ENCODE measurements at regions not wholly inside any gene's neighbourhood (a gene's known extent, or its start where the extent isn't known, plus 50 kb on each side); places are given as distances from the start of the nearest gene placed in this dataset.
"Not testable (repeated sequence)": the region's sequence is repeated elsewhere in the genome, so short reads cannot be mapped to it uniquely, and the experiment has no call there.

GRCh38 chr10:28085760-28086159, 86.9 kb upstream of the ODAD2 start:
- H3K4me1 ChIP-seq (ENCODE audit: control insufficient read depth in 1 of 2, extremely low read depth in 1 of 2, insufficient read depth in 2 of 2, low read length in 2 of 2); POLR2A ChIA-PET; H3K9me3 ChIP-seq; H3K27ac Mint-ChIP-seq; H3K4me3 Mint-ChIP-seq; H3K27me3 ChIP-seq (replicated peaks in 1 of 2; ENCODE audit: control insufficient read depth in 2 of 2, extremely low read depth in 1 of 2, insufficient read depth in 2 of 2, low read length in 1 of 2); H3K9me3 Mint-ChIP-seq; CTCF ChIA-PET; H3K27ac ChIP-seq (ENCODE audit: low read length); ATAC-seq (replicated peaks in 1 of 4); H3K4me1 Mint-ChIP-seq; DNase-seq; H3K27me3 Mint-ChIP-seq; H3K4me3 ChIP-seq (ENCODE audit: control insufficient read depth in 1 of 2, extremely low read depth in 1 of 2, low read length in 1 of 2): not testable (repeated sequence)
- WGBS (ENCODE audit: insufficient coverage), result no CpG with 5 or more reads among the region's 2 CpGs
- peaks cover 0 to 39% of the 10 kb centered on the region in 2 donors for H3K36me3 ChIP-seq (ENCODE audit: control insufficient read depth in 2 of 2, extremely low read depth in 1 of 2, insufficient read depth in 1 of 2, low read length in 1 of 2)
- peaks cover 71% of the 10 kb centered on the region for H3K36me3 Mint-ChIP-seq

- H3K36me3 ChIP-seq (ENCODE audit: control insufficient read depth in 2 of 2, extremely low read depth in 1 of 2, insufficient read depth in 1 of 2, low read length in 1 of 2), result peaks cover 0 to 31% of the 10 kb centered on the region in 2 donors
- H3K27me3 ChIP-seq (replicated peaks in 1 of 2; ENCODE audit: control insufficient read depth in 2 of 2, extremely low read depth in 1 of 2, insufficient read depth in 2 of 2, low read length in 1 of 2), result no peaks in the 10 kb centered on the region
- WGBS (ENCODE audit: insufficient coverage), result no CpG with 5 or more reads among the region's 2 CpGs
- H3K4me3 ChIP-seq (ENCODE audit: control insufficient read depth in 1 of 2, extremely low read depth in 1 of 2, low read length in 1 of 2), result no peak overlapping the region
- ChIA-PET POLR2A (interaction anchor here in 1 of 2 donors (0.7 kb wide), 1 partner anchor 164 kb away, joined by 5 read pairs; no protein-coding TSS in a partner anchor), CTCF (no interaction called here)
- no peaks in the 10 kb centered on the region for H3K9me3 ChIP-seq
- Mint-ChIP-seq H3K27me3 (no peaks in the 10 kb centered on the region), H3K4me1 (no peaks in the 10 kb centered on the region), H3K9me3 (peaks cover 0 to 5% (median 3%) of the 10 kb centered on the region in 3 donors), H3K4me3 (no peak overlapping the region), H3K36me3 (peaks cover 72% of the 10 kb centered on the region), H3K27ac (no peak overlapping the region)
- no peaks in the 10 kb centered on the region for H3K4me1 ChIP-seq (ENCODE audit: control insufficient read depth in 1 of 2, extremely low read depth in 1 of 2, insufficient read depth in 2 of 2, low read length in 2 of 2)
- ATAC-seq (replicated peaks in 1 of 4) (no peak), DNase-seq (no peak)
- H3K27ac ChIP-seq (ENCODE audit: low read length), result no peak overlapping the region
Measured at GRCh38 chr10:28082885-28083284, 84.0 kb upstream of the ODAD2 start.

- no peaks in the 10 kb centered on the region for H3K27me3 ChIP-seq (replicated peaks in 1 of 2; ENCODE audit: control insufficient read depth in 2 of 2, extremely low read depth in 1 of 2, insufficient read depth in 2 of 2, low read length in 1 of 2)
- peaks cover 0 to 5% (median 3%) of the 10 kb centered on the region in 3 donors for H3K9me3 Mint-ChIP-seq
- H3K27me3 Mint-ChIP-seq, result no peaks in the 10 kb centered on the region
- DNase-seq (no peak), ATAC-seq (replicated peaks in 1 of 4) (no peak)
- CTCF ChIA-PET, result no interaction called here
- peaks cover 0 to 27% of the 10 kb centered on the region in 2 donors for H3K36me3 ChIP-seq (ENCODE audit: control insufficient read depth in 2 of 2, extremely low read depth in 1 of 2, insufficient read depth in 1 of 2, low read length in 1 of 2)
- no peaks in the 10 kb centered on the region for H3K4me1 Mint-ChIP-seq
- no peak overlapping the region for H3K27ac ChIP-seq (ENCODE audit: low read length)
- H3K36me3 Mint-ChIP-seq, result peaks cover 73% of the 10 kb centered on the region
- POLR2A ChIA-PET, result no interaction called here
- H3K27ac Mint-ChIP-seq, result no peak overlapping the region
- H3K4me3 Mint-ChIP-seq, result no peak overlapping the region
- no peaks in the 10 kb centered on the region for H3K4me1 ChIP-seq (ENCODE audit: control insufficient read depth in 1 of 2, extremely low read depth in 1 of 2, insufficient read depth in 2 of 2, low read length in 2 of 2)
- H3K9me3 ChIP-seq, result no peaks in the 10 kb centered on the region
- H3K4me3 ChIP-seq (ENCODE audit: control insufficient read depth in 1 of 2, extremely low read depth in 1 of 2, low read length in 1 of 2), result no peak overlapping the region
Measured at GRCh38 chr10:28082316-28082715, 83.4 kb upstream of the ODAD2 start.

- Mint-ChIP-seq H3K36me3 (peaks cover 46% of the 10 kb centered on the region), H3K4me3 (no peak overlapping the region), H3K27ac (no peak overlapping the region), H3K4me1 (no peaks in the 10 kb centered on the region), H3K27me3 (no peaks in the 10 kb centered on the region), H3K9me3 (no peaks in the 10 kb centered on the region)
- Histone ChIP-seq H3K27me3 (replicated peaks in 1 of 2; ENCODE audit: control insufficient read depth in 2 of 2, extremely low read depth in 1 of 2, insufficient read depth in 2 of 2, low read length in 1 of 2) (no peaks in the 10 kb centered on the region), H3K4me3 (ENCODE audit: control insufficient read depth in 1 of 2, extremely low read depth in 1 of 2, low read length in 1 of 2) (no peak overlapping the region), H3K4me1 (ENCODE audit: control insufficient read depth in 1 of 2, extremely low read depth in 1 of 2, insufficient read depth in 2 of 2, low read length in 2 of 2) (no peaks in the 10 kb centered on the region), H3K27ac (ENCODE audit: low read length) (no peak overlapping the region), H3K9me3 (no peaks in the 10 kb centered on the region), H3K36me3 (ENCODE audit: control insufficient read depth in 2 of 2, extremely low read depth in 1 of 2, insufficient read depth in 1 of 2, low read length in 1 of 2) (peaks cover 0 to 15% of the 10 kb centered on the region in 2 donors)
- no peak for ATAC-seq (replicated peaks in 1 of 4)
- CTCF ChIA-PET, result no interaction called here
- DNase-seq, result no peak
- WGBS (ENCODE audit: insufficient coverage), result 100% methylated on average over 1 of the region's 4 CpGs
- POLR2A ChIA-PET, result no interaction called here
Measured at GRCh38 chr10:28077889-28078288, 79.0 kb upstream of the ODAD2 start.

- no peak overlapping the region for H3K4me3 ChIP-seq (ENCODE audit: control insufficient read depth in 1 of 2, extremely low read depth in 1 of 2, low read length in 1 of 2)
- Mint-ChIP-seq H3K4me1 (no peaks in the 10 kb centered on the region), H3K9me3 (no peaks in the 10 kb centered on the region), H3K4me3 (no peak overlapping the region), H3K27me3 (no peaks in the 10 kb centered on the region), H3K36me3 (peaks cover 44% of the 10 kb centered on the region), H3K27ac (no peak overlapping the region)
- H3K27me3 ChIP-seq (replicated peaks in 1 of 2; ENCODE audit: control insufficient read depth in 2 of 2, extremely low read depth in 1 of 2, insufficient read depth in 2 of 2, low read length in 1 of 2), result no peaks in the 10 kb centered on the region
- no peaks in the 10 kb centered on the region for H3K9me3 ChIP-seq
- DNase-seq, result no peak
- no peak for ATAC-seq (replicated peaks in 1 of 4)
- no peak overlapping the region for H3K27ac ChIP-seq (ENCODE audit: low read length)
- CTCF ChIA-PET, result no interaction called here
- H3K36me3 ChIP-seq (ENCODE audit: control insufficient read depth in 2 of 2, extremely low read depth in 1 of 2, insufficient read depth in 1 of 2, low read length in 1 of 2), result peaks cover 0 to 11% of the 10 kb centered on the region in 2 donors
- WGBS (ENCODE audit: insufficient coverage), result 89% methylated on average over 7 of the region's 8 CpGs
- POLR2A ChIA-PET, result no interaction called here
- H3K4me1 ChIP-seq (ENCODE audit: control insufficient read depth in 1 of 2, extremely low read depth in 1 of 2, insufficient read depth in 2 of 2, low read length in 2 of 2), result no peaks in the 10 kb centered on the region
Measured at GRCh38 chr10:28075424-28075823, 76.5 kb upstream of the ODAD2 start.

- Mint-ChIP-seq H3K36me3 (peaks cover 36% of the 10 kb centered on the region), H3K9me3 (peaks cover 0 to 3% (median 0%) of the 10 kb centered on the region in 3 donors), H3K4me3 (no peak overlapping the region), H3K4me1 (no peaks in the 10 kb centered on the region), H3K27ac (no peak overlapping the region), H3K27me3 (no peaks in the 10 kb centered on the region)
- no peak overlapping the region for H3K4me3 ChIP-seq (ENCODE audit: control insufficient read depth in 1 of 2, extremely low read depth in 1 of 2, low read length in 1 of 2)
- no peaks in the 10 kb centered on the region for H3K4me1 ChIP-seq (ENCODE audit: control insufficient read depth in 1 of 2, extremely low read depth in 1 of 2, insufficient read depth in 2 of 2, low read length in 2 of 2)
- H3K27me3 ChIP-seq (replicated peaks in 1 of 2; ENCODE audit: control insufficient read depth in 2 of 2, extremely low read depth in 1 of 2, insufficient read depth in 2 of 2, low read length in 1 of 2), result no peaks in the 10 kb centered on the region
- POLR2A ChIA-PET, result no interaction called here
- no peak overlapping the region for H3K27ac ChIP-seq (ENCODE audit: low read length)
- ATAC-seq (replicated peaks in 1 of 4) (no peak), DNase-seq (no peak)
- CTCF ChIA-PET, result no interaction called here
- no peaks in the 10 kb centered on the region for H3K9me3 ChIP-seq
- 100% methylated on average over 1 of the region's 1 CpG for WGBS (ENCODE audit: insufficient coverage)
- H3K36me3 ChIP-seq (ENCODE audit: control insufficient read depth in 2 of 2, extremely low read depth in 1 of 2, insufficient read depth in 1 of 2, low read length in 1 of 2), result peaks cover 0 to 11% of the 10 kb centered on the region in 2 donors
Measured at GRCh38 chr10:28072573-28072972, 73.7 kb upstream of the ODAD2 start.

- Mint-ChIP-seq H3K9me3 (no peaks in the 10 kb centered on the region), H3K36me3 (peaks cover 61% of the 10 kb centered on the region), H3K27ac (no peak overlapping the region), H3K4me1 (peaks cover 0 to 8% (median 0%) of the 10 kb centered on the region in 3 donors), H3K27me3 (no peaks in the 10 kb centered on the region), H3K4me3 (no peak overlapping the region)
- no peak overlapping the region for H3K4me3 ChIP-seq (ENCODE audit: control insufficient read depth in 1 of 2, extremely low read depth in 1 of 2, low read length in 1 of 2)
- no peak overlapping the region for H3K27ac ChIP-seq (ENCODE audit: low read length)
- ChIA-PET CTCF (interaction anchor here in 1 of 2 donors (0.6 kb wide), 1 partner anchor 14 kb away, joined by 3 read pairs; no protein-coding TSS in a partner anchor), POLR2A (no interaction called here)
- DNase-seq, result no peak
- WGBS (ENCODE audit: insufficient coverage), result 86% methylated on average over 1 of the region's 5 CpGs
- H3K4me1 ChIP-seq (ENCODE audit: control insufficient read depth in 1 of 2, extremely low read depth in 1 of 2, insufficient read depth in 2 of 2, low read length in 2 of 2), result no peaks in the 10 kb centered on the region
- H3K27me3 ChIP-seq (replicated peaks in 1 of 2; ENCODE audit: control insufficient read depth in 2 of 2, extremely low read depth in 1 of 2, insufficient read depth in 2 of 2, low read length in 1 of 2), result no peaks in the 10 kb centered on the region
- H3K36me3 ChIP-seq (ENCODE audit: control insufficient read depth in 2 of 2, extremely low read depth in 1 of 2, insufficient read depth in 1 of 2, low read length in 1 of 2), result peaks cover 0 to 28% of the 10 kb centered on the region in 2 donors
- no peak for ATAC-seq (replicated peaks in 1 of 4)
- no peaks in the 10 kb centered on the region for H3K9me3 ChIP-seq
Measured at GRCh38 chr10:28060031-28060607, 61.2 kb upstream of the ODAD2 start.

All from T-cell (primary cell).